ENCODE measurements at regions not wholly inside any gene's neighbourhood (a gene's known extent, or its start where the extent isn't known, plus 50 kb on each side); places are given as distances from the start of the nearest gene placed in this dataset.

- Mint-ChIP-seq H3K4me3 (no peak overlapping the region), H3K9me3 (no peaks in the 10 kb centered on the region), H3K27ac (no peak overlapping the region), H3K4me1 (no peaks in the 10 kb centered on the region), H3K36me3 (ENCODE audit: low read depth) (no peaks in the 10 kb centered on the region), H3K27me3 (ENCODE audit: low read depth, poor library complexity) (no peaks in the 10 kb centered on the region)
- no peak for DNase-seq
- TF ChIP-seq, protein P1, sequence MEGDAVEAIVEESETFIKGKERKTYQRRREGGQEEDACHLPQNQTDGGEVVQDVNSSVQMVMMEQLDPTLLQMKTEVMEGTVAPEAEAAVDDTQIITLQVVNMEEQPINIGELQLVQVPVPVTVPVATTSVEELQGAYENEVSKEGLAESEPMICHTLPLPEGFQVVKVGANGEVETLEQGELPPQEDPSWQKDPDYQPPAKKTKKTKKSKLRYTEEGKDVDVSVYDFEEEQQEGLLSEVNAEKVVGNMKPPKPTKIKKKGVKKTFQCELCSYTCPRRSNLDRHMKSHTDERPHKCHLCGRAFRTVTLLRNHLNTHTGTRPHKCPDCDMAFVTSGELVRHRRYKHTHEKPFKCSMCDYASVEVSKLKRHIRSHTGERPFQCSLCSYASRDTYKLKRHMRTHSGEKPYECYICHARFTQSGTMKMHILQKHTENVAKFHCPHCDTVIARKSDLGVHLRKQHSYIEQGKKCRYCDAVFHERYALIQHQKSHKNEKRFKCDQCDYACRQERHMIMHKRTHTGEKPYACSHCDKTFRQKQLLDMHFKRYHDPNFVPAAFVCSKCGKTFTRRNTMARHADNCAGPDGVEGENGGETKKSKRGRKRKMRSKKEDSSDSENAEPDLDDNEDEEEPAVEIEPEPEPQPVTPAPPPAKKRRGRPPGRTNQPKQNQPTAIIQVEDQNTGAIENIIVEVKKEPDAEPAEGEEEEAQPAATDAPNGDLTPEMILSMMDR (IDR thresholded peaks at IDR 0.05): no peak
These were observed 157.2 kb downstream of the PTGER3 start for GRCh38 chr1:70890408-70890807.

- Mint-ChIP-seq H3K27ac (no peak overlapping the region), H3K4me1 (no peaks in the 10 kb centered on the region), H3K36me3 (ENCODE audit: low read depth) (no peaks in the 10 kb centered on the region), H3K27me3 (ENCODE audit: low read depth, poor library complexity) (no peaks in the 10 kb centered on the region), H3K9me3 (no peaks in the 10 kb centered on the region), H3K4me3 (no peak overlapping the region)
- TF ChIP-seq, protein P1 (IDR thresholded peaks at IDR 0.05): no peak
- DNase-seq: no peak
These were observed 156.4 kb downstream of the PTGER3 start for GRCh38 chr1:70891051-70891843.

GRCh38 chr1:70892140-70892539 is 155.5 kb downstream of the PTGER3 start:
- Mint-ChIP-seq H3K4me3 (no peak overlapping the region), H3K27ac (no peak overlapping the region)

DNA sequence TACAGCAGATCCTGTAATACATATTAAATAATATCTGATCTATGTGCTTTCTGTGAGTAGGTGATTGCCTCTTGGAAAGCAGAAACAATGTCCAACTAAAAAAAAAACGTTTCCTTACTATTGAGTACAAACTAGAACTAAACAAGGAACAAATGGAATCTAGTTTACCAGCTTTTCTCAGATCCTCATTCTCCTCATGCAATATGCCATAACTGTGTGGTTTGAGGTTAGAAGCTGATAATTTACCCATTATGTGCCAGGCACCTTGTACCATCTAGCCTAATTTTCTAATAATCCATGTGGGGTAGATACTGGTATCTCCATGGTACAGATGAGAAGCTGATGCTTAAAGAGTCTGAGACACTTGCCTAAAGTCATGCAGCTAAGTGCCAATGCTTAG is 154.7 kb downstream of the PTGER3 start:
- no peaks in the 10 kb centered on the region for H3K27me3 Mint-ChIP-seq (ENCODE audit: low read depth, poor library complexity)
- H3K4me3 Mint-ChIP-seq: no peak overlapping the region
- no peak for DNase-seq
- H3K27ac Mint-ChIP-seq: no peak overlapping the region
- H3K4me1 Mint-ChIP-seq: no peaks in the 10 kb centered on the region
- H3K9me3 Mint-ChIP-seq: no peaks in the 10 kb centered on the region
- TF ChIP-seq, protein P1 (IDR thresholded peaks at IDR 0.05): no peak
- H3K36me3 Mint-ChIP-seq (ENCODE audit: low read depth): no peaks in the 10 kb centered on the region

More at GRCh38 chr1:70892140-70892539, 155.5 kb downstream of the PTGER3 start:
- TF ChIP-seq, protein P1 (IDR thresholded peaks at IDR 0.05): no peak
- no peaks in the 10 kb centered on the region for H3K4me1 Mint-ChIP-seq
- no peaks in the 10 kb centered on the region for H3K36me3 Mint-ChIP-seq (ENCODE audit: low read depth)
- no peaks in the 10 kb centered on the region for H3K27me3 Mint-ChIP-seq (ENCODE audit: low read depth, poor library complexity)
- no peak for DNase-seq
- no peaks in the 10 kb centered on the region for H3K9me3 Mint-ChIP-seq

- Mint-ChIP-seq H3K4me1 (no peaks in the 10 kb centered on the region), H3K9me3 (no peaks in the 10 kb centered on the region), H3K4me3 (no peak overlapping the region), H3K36me3 (ENCODE audit: low read depth) (no peaks in the 10 kb centered on the region), H3K27ac (no peak overlapping the region), H3K27me3 (ENCODE audit: low read depth, poor library complexity) (no peaks in the 10 kb centered on the region)
- TF ChIP-seq, protein P1 (IDR thresholded peaks at IDR 0.05): no peak
- DNase-seq: no peak
These were observed 154.2 kb downstream of the PTGER3 start for GRCh38 chr1:70893381-70893780.

DNA sequence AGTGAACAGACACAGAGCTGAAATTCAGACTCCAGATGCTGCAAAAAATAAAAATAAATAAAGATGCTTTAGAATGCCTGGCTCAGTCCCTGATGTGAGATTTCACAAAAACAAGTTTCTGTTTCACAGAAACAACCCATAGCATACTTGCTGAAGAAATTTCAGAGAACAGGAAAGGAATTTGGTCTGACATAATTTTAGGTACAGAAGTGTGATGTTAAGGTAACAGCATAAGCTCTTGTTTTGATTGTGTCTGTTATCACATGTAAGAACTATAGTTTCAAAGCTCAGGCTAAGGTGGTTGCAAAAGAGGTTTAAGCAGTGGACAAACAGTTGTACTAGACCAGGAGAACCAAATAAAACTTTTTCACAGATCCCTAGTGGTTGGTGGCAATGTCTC is 152.1 kb downstream of the PTGER3 start:
- Mint-ChIP-seq H3K27ac (no peak overlapping the region), H3K36me3 (ENCODE audit: low read depth) (no peaks in the 10 kb centered on the region), H3K9me3 (no peaks in the 10 kb centered on the region), H3K4me3 (no peak overlapping the region), H3K4me1 (no peaks in the 10 kb centered on the region), H3K27me3 (ENCODE audit: low read depth, poor library complexity) (no peaks in the 10 kb centered on the region)
- TF ChIP-seq, protein P1 (IDR thresholded peaks at IDR 0.05): no peak
- DNase-seq: no peak

All from nephron progenitor cell (in vitro differentiated cells).